ELR (cell line): ENCODE measurements at regions not wholly inside any gene's neighbourhood (a gene's known extent, or its start where the extent isn't known, plus 50 kb on each side); places are given as distances from the start of the nearest gene placed in this dataset.
"Not testable (repeated sequence)": the region's sequence is repeated elsewhere in the genome, so short reads cannot be mapped to it uniquely, and the experiment has no call there.

ENCODE experiments used
- DNase-seq: peaks from one replicate; pipeline ENCODE4 v3.0.0-alpha.2; 2015; ENCODE audit warnings: low read depth

- DNase-seq: no peak
Observed at GRCh38 chr13:64684108-64684507, 2546.0 kb downstream of the PCDH9 start.

GRCh38 chr13:64680739-64681138, 2549.4 kb downstream of the PCDH9 start:
- no peak for DNase-seq

- peak; percentile 95 for DNase-seq
Observed at GRCh38 chr13:64675255-64675892, 2554.8 kb downstream of the PCDH9 start.

- DNase-seq: no peak
Observed at GRCh38 chr13:64674126-64674525, 2556.0 kb downstream of the PCDH9 start.

- DNase-seq: no peak
Observed at GRCh38 chr13:64672751-64673150, 2557.4 kb downstream of the PCDH9 start.

- DNase-seq: no peak
Observed at GRCh38 chr13:64662887-64663593, 2567.1 kb downstream of the PCDH9 start.

GRCh38 chr13:64648293-64648692, 2581.8 kb downstream of the PCDH9 start:
- DNase-seq: no peak

- DNase-seq: no peak
Observed at GRCh38 chr13:64643066-64643465, 2587.1 kb downstream of the PCDH9 start.

- DNase-seq: peak; percentile 41
Observed at GRCh38 chr13:64640002-64640401, 2590.1 kb downstream of the PCDH9 start.

GRCh38 chr13:64639206-64639605, 2590.9 kb downstream of the PCDH9 start:
- DNase-seq: peak; percentile 35

- no peak for DNase-seq
Observed at GRCh38 chr13:64633948-64634347, 2596.2 kb downstream of the PCDH9 start.

- no peak for DNase-seq
Observed at GRCh38 chr13:64627654-64628053, 2602.5 kb downstream of the PCDH9 start.

GRCh38 chr13:64626105-64626504, 2604.0 kb downstream of the PCDH9 start:
- DNase-seq: no peak

- DNase-seq: no peak
Observed at GRCh38 chr13:64617231-64617630, 2612.9 kb downstream of the PCDH9 start.

- DNase-seq: peak; percentile 62
Observed at GRCh38 chr13:64591971-64592370, 2638.2 kb downstream of the PCDH9 start.

GRCh38 chr13:64579331-64579730, 2650.8 kb downstream of the PCDH9 start:
- DNase-seq: no peak

GRCh38 chr13:64568748-64569147, 2661.4 kb downstream of the PCDH9 start:
- no peak for DNase-seq

GRCh38 chr13:64558031-64558430, 2672.1 kb downstream of the PCDH9 start:
- DNase-seq: not testable (repeated sequence)

- DNase-seq: peak; percentile 19
Observed at GRCh38 chr13:64556376-64556775, 2673.8 kb downstream of the PCDH9 start.

- peak; percentile 80 for DNase-seq
Observed at GRCh38 chr13:64553411-64554129, 2676.6 kb downstream of the PCDH9 start.

GRCh38 chr13:64551755-64552154, 2678.4 kb downstream of the PCDH9 start:
- DNase-seq: peak; percentile 87

- DNase-seq: peak; percentile 45
Observed at GRCh38 chr13:64546371-64546770, 2683.8 kb downstream of the PCDH9 start.

GRCh38 chr13:64540976-64541375, 2689.2 kb downstream of the PCDH9 start:
- no peak for DNase-seq
